NCI-H187 treated with DMSO at 0.1 percent for 48 hours (cell line): ENCODE measurements at regions not wholly inside any gene's neighbourhood (a gene's known extent, or its start where the extent isn't known, plus 50 kb on each side); places are given as distances from the start of the nearest gene placed in this dataset.

ENCODE experiments used
- DNase-seq: peaks from one replicate; lab custom pipeline; 2025; lab: John Stamatoyannopoulos, UW

- DNase-seq, result no peak
These were observed 130.7 kb upstream of the TMEM72 start for GRCh38 chr10:44780426-44780825.

- DNase-seq, result no peak
These were observed 130.0 kb upstream of the TMEM72 start for GRCh38 chr10:44781131-44781530.

- no peak for DNase-seq
These were observed 124.8 kb upstream of the TMEM72 start for GRCh38 chr10:44786286-44786850.

- DNase-seq, result no peak
These were observed 123.6 kb upstream of the TMEM72 start for GRCh38 chr10:44787480-44788075.

- no peak for DNase-seq
These were observed 122.7 kb upstream of the TMEM72 start for GRCh38 chr10:44788147-44789129.

- no peak for DNase-seq
These were observed 118.9 kb upstream of the TMEM72 start for GRCh38 chr10:44792119-44792775.

- DNase-seq, result no peak
These were observed 111.2 kb upstream of the TMEM72 start for GRCh38 chr10:44799966-44800365.

GRCh38 chr10:44801383-44802327 is 109.5 kb upstream of the TMEM72 start:
- DNase-seq, result no peak

- no peak for DNase-seq
These were observed 107.3 kb upstream of the TMEM72 start for GRCh38 chr10:44803862-44804261.

GRCh38 chr10:44804661-44805060 is 106.5 kb upstream of the TMEM72 start:
- DNase-seq, result no peak

- no peak for DNase-seq
These were observed 105.5 kb upstream of the TMEM72 start for GRCh38 chr10:44805466-44806210.

- DNase-seq, result no peak
These were observed 104.2 kb upstream of the TMEM72 start for GRCh38 chr10:44806950-44807349.

- no peak for DNase-seq
These were observed 103.7 kb upstream of the TMEM72 start for GRCh38 chr10:44807451-44807850.

GRCh38 chr10:44809647-44810046 is 101.5 kb upstream of the TMEM72 start:
- no peak for DNase-seq

- DNase-seq, result no peak
These were observed 100.1 kb upstream of the TMEM72 start for GRCh38 chr10:44811072-44811471.

GRCh38 chr10:44813201-44813600 is 97.9 kb upstream of the TMEM72 start:
- no peak for DNase-seq

GRCh38 chr10:44814929-44815328 is 96.2 kb upstream of the TMEM72 start:
- no peak for DNase-seq

- no peak for DNase-seq
These were observed 93.0 kb upstream of the TMEM72 start for GRCh38 chr10:44818041-44818649.

GRCh38 chr10:44818701-44819127 is 92.4 kb upstream of the TMEM72 start:
- DNase-seq, result no peak

GRCh38 chr10:44820094-44820493 is 91.0 kb upstream of the TMEM72 start:
- no peak for DNase-seq
